HG03060 (cell line): ENCODE measurements at regions not wholly inside any gene's neighbourhood (a gene's known extent, or its start where the extent isn't known, plus 50 kb on each side); places are given as distances from the start of the nearest gene placed in this dataset.
"Not testable (repeated sequence)": the region's sequence is repeated elsewhere in the genome, so short reads cannot be mapped to it uniquely, and the experiment has no call there.

Experiments used
- ATAC-seq: cut with Tn5 transposase; IDR thresholded peaks from one replicate; pipeline ENCODE4 v1.9.1; 2021; ENCODE audit warnings: low read depth, moderate number of reproducible peaks; ENCODE audit not compliant: unreplicated experiment

- no peak for ATAC-seq
These were observed 324.2 kb downstream of the ANTXR2 start for GRCh38 chr4:79748835-79749234.

- no peak for ATAC-seq
These were observed 325.8 kb downstream of the ANTXR2 start for GRCh38 chr4:79747252-79747651.

- ATAC-seq: no peak
These were observed 330.0 kb downstream of the ANTXR2 start for GRCh38 chr4:79743014-79743413.

- ATAC-seq: no peak
These were observed 331.9 kb upstream of the GK2 start for GRCh38 chr4:79739912-79740311.

GRCh38 chr4:79723507-79723906 lies 315.5 kb upstream of the GK2 start:
- no peak for ATAC-seq

GRCh38 chr4:79700356-79700755 lies 292.3 kb upstream of the GK2 start:
- no peak for ATAC-seq

GRCh38 chr4:79697444-79697843 lies 289.4 kb upstream of the GK2 start:
- no peak for ATAC-seq

GRCh38 chr4:79696534-79696933 lies 288.5 kb upstream of the GK2 start:
- ATAC-seq: not testable (repeated sequence)

- ATAC-seq: no peak
These were observed 287.8 kb upstream of the GK2 start for GRCh38 chr4:79695848-79696247.

- no peak for ATAC-seq
These were observed 281.7 kb upstream of the GK2 start for GRCh38 chr4:79689740-79690139.

- no peak for ATAC-seq
These were observed 280.7 kb upstream of the GK2 start for GRCh38 chr4:79688691-79689090.

GRCh38 chr4:79687006-79687405 lies 279.0 kb upstream of the GK2 start:
- ATAC-seq: no peak

GRCh38 chr4:79685542-79685941 lies 277.5 kb upstream of the GK2 start:
- ATAC-seq: no peak

GRCh38 chr4:79684516-79684915 lies 276.5 kb upstream of the GK2 start:
- no peak for ATAC-seq

GRCh38 chr4:79682801-79683530 lies 274.9 kb upstream of the GK2 start:
- no peak for ATAC-seq

- ATAC-seq: no peak
These were observed 274.1 kb upstream of the GK2 start for GRCh38 chr4:79682161-79682560.

GRCh38 chr4:79679859-79680258 lies 271.8 kb upstream of the GK2 start:
- no peak for ATAC-seq

- ATAC-seq: no peak
These were observed 270.6 kb upstream of the GK2 start for GRCh38 chr4:79678472-79679202.

GRCh38 chr4:79676705-79677104 lies 268.7 kb upstream of the GK2 start:
- no peak for ATAC-seq

GRCh38 chr4:79674906-79675305 lies 266.9 kb upstream of the GK2 start:
- ATAC-seq: not testable (repeated sequence)

GRCh38 chr4:79673898-79674297 lies 265.9 kb upstream of the GK2 start:
- no peak for ATAC-seq

- no peak for ATAC-seq
These were observed 265.3 kb upstream of the GK2 start for GRCh38 chr4:79673377-79673776.
